ENCODE measurements at regions not wholly inside any gene's neighbourhood (a gene's known extent, or its start where the extent isn't known, plus 50 kb on each side); places are given as distances from the start of the nearest gene placed in this dataset.

- no peaks in the 10 kb centered on the region for H3K79me1 ChIP-seq (ENCODE audit: low read depth, low read length)
- H3K4ac ChIP-seq (replicated peaks; ENCODE audit: insufficient read length, low read depth, low read length) = no peak overlapping the region
- no peaks in the 10 kb centered on the region for H3K23me2 ChIP-seq (ENCODE audit: low read depth, low read length)
- CTCF ChIA-PET (ENCODE audit: partially characterized antibody) = interaction anchor here (0.6 to 1.7 kb wide), 2 partner anchors 171 to 178 kb away, joined by 3 to 4 read pairs; no protein-coding TSS in a partner anchor
- no peaks in the 10 kb centered on the region for H3K36me3 ChIP-seq (ENCODE audit: control insufficient read depth in 2 of 4, insufficient read depth in 4 of 4, low read length in 3 of 4)
- H3K56ac ChIP-seq (replicated peaks; ENCODE audit: insufficient read length, low read depth, low read length) = no peak overlapping the region
- H3K4me1 ChIP-seq (replicated peaks in 1 of 4; ENCODE audit: control insufficient read depth in 3 of 4, insufficient read depth in 4 of 4, low read length in 3 of 4) = no peaks in the 10 kb centered on the region; a peak in 1 of 7 replicates
- DNase-seq (ENCODE audit: low read depth in 1 of 2, low spot score in 2 of 2) (no peak), FAIRE-seq (no peak)
- no peak overlapping the region for H3K27ac ChIP-seq (ENCODE audit: low read depth, low read length)
- no peak overlapping the region for H2AK5ac ChIP-seq (ENCODE audit: low read depth, low read length)
- no peak overlapping the region for H2BK5ac ChIP-seq (ENCODE audit: low read depth, low read length)
- no peak overlapping the region for H3K4me2 ChIP-seq (ENCODE audit: insufficient read depth in 1 of 2, low read depth in 2 of 2, low read length in 2 of 2)
- no peaks in the 10 kb centered on the region for H3K79me2 ChIP-seq (ENCODE audit: control insufficient read depth in 1 of 2, insufficient read depth in 2 of 2, low read length in 2 of 2)
- no peak overlapping the region for H3K9ac ChIP-seq (replicated peaks in 1 of 4; ENCODE audit: extremely low read depth in 1 of 4, low read depth in 3 of 4, low read length in 3 of 4)
- no peak overlapping the region for H3K23ac ChIP-seq (ENCODE audit: insufficient read length)
- H4K5ac ChIP-seq (ENCODE audit: insufficient read length, low read depth, low read length) = no peak overlapping the region
- no peak overlapping the region for H3K14ac ChIP-seq (ENCODE audit: insufficient read length)
- no peaks in the 10 kb centered on the region for H4K20me1 ChIP-seq (replicated peaks in 1 of 2; ENCODE audit: control insufficient read depth in 1 of 2, insufficient read depth in 2 of 2, low read length in 2 of 2)
- no peak overlapping the region for H2BK120ac ChIP-seq (replicated peaks; ENCODE audit: low read depth, low read length)
- H3K18ac ChIP-seq (ENCODE audit: extremely low read depth, low read length) = no peak overlapping the region
- POLR2A ChIA-PET (ENCODE audit: partially characterized antibody) = no interaction called here
- 86 to 100% methylated on average over 1 to 2 of the region's 2 CpGs for WGBS, 2 experiments (ENCODE audit: extremely low coverage in 1 of 2, insufficient coverage in 1 of 2, insufficient read length in 1 of 2, insufficient replicate concordance in 2 of 2, low coverage in 1 of 2, low lambda C conversion rate in 2 of 2, missing lambda C conversion rate in 1 of 2)
- H3K4me3 ChIP-seq (ENCODE audit: extremely low read depth in 1 of 4, insufficient read depth in 2 of 4, low read depth in 3 of 4, low read length in 4 of 4) = no peak overlapping the region
- no peak overlapping the region for H4K8ac ChIP-seq (ENCODE audit: extremely low read depth, insufficient read depth, low read length)
- no peak overlapping the region for H2BK15ac ChIP-seq (ENCODE audit: low read length)
- no peaks in the 10 kb centered on the region for H3K9me3 ChIP-seq (ENCODE audit: insufficient read depth in 2 of 2, low read depth in 1 of 2, low read length in 1 of 2)
- H2BK12ac ChIP-seq (ENCODE audit: low read depth, low read length) = no peak overlapping the region
- no peak overlapping the region for H4K91ac ChIP-seq (replicated peaks; ENCODE audit: insufficient read length, low read length)
- no peaks in the 10 kb centered on the region for H3K27me3 ChIP-seq (replicated peaks in 1 of 4; ENCODE audit: control insufficient read depth in 3 of 4, extremely low read depth in 1 of 4, insufficient read depth in 3 of 4, low read length in 3 of 4)
- H2BK20ac ChIP-seq (ENCODE audit: low read length) = no peak overlapping the region
- H2AFZ ChIP-seq (ENCODE audit: low read length) = no peak overlapping the region
- TF ChIP-seq SIX5 (IDR thresholded peaks at IDR 0.05; ENCODE audit: low read depth, low read length) = no peak
- no peak for TF ChIP-seq BACH1 (IDR thresholded peaks at IDR 0.05; ENCODE audit: low read length)
- no peak for TF ChIP-seq MAFK (IDR thresholded peaks at IDR 0.05; ENCODE audit: low read depth, low read length)
- no peak for TF ChIP-seq SP4 (IDR thresholded peaks at IDR 0.05; ENCODE audit: low read length)
- TF ChIP-seq FOSL1 (IDR thresholded peaks at IDR 0.05; ENCODE audit: insufficient read depth, low read depth, low read length) = no peak
- TF ChIP-seq CREB1 (IDR thresholded peaks at IDR 0.05) = no peak
- TF ChIP-seq, protein P1, sequence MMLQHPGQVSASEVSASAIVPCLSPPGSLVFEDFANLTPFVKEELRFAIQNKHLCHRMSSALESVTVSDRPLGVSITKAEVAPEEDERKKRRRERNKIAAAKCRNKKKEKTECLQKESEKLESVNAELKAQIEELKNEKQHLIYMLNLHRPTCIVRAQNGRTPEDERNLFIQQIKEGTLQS (IDR thresholded peaks at IDR 0.05; ENCODE audit: insufficient read depth, low read depth, low read length) = no peak
- no peak for TF ChIP-seq SRF (IDR thresholded peaks at IDR 0.05; ENCODE audit: low read depth, low read length)
- TF ChIP-seq KDM1A (IDR thresholded peaks at IDR 0.05; ENCODE audit: borderline replicate concordance, low read length) = no peak
- no peak for TF ChIP-seq CBX8 (IDR thresholded peaks at IDR 0.05; ENCODE audit: borderline replicate concordance, low read depth, low read length)
- TF ChIP-seq RFX5 (IDR thresholded peaks at IDR 0.05; ENCODE audit: borderline replicate concordance, low read depth, low read length) = no peak
- TF ChIP-seq ZNF274 (IDR thresholded peaks at IDR 0.05; ENCODE audit: borderline replicate concordance, extremely low read depth, low read length) = no peak
- no peak for TF ChIP-seq KDM5A (IDR thresholded peaks at IDR 0.05; ENCODE audit: low read length)
- no peak for TF ChIP-seq TEAD4 (IDR thresholded peaks at IDR 0.05; ENCODE audit: low read depth, low read length)
- TF ChIP-seq SP1 (IDR thresholded peaks at IDR 0.05; ENCODE audit: low read depth, low read length) = no peak
- no peak for TF ChIP-seq YY1 (IDR thresholded peaks at IDR 0.05; ENCODE audit: low read depth, low read length)
- no peak for TF ChIP-seq TAF7 (optimal IDR thresholded peaks at IDR 0.05; ENCODE audit: borderline replicate concordance, low read depth, low read length)
Observed at GRCh38 chr12:85639834-85640233, 196.4 kb downstream of the RASSF9 start.
